ENCODE measurements at regions not wholly inside any gene's neighbourhood (a gene's known extent, or its start where the extent isn't known, plus 50 kb on each side); places are given as distances from the start of the nearest gene placed in this dataset.

GRCh38 chr18:30623401-30624065 is 419.0 kb downstream of the DSC3 start:
- no peaks in the 10 kb centered on the region for H3K79me2 ChIP-seq
- H4K20me1 ChIP-seq (ENCODE audit: insufficient read depth, poor library complexity, severe bottlenecking) = no peaks in the 10 kb centered on the region
- no peaks in the 10 kb centered on the region for H3K36me3 ChIP-seq (replicated peaks; ENCODE audit: insufficient read depth, low read depth)
- 79% methylated on average over 5 of the region's 5 CpGs for WGBS (ENCODE audit: low lambda C conversion rate, missing lambda C conversion rate)
- no peaks in the 10 kb centered on the region for H3K4me1 ChIP-seq (ENCODE audit: insufficient read depth)
- no peak overlapping the region for H3K4me2 ChIP-seq
- DNase-seq (ENCODE audit: low spot score) = no peak
- no peak overlapping the region for H3K27ac ChIP-seq
- no peak overlapping the region for H3K4me3 ChIP-seq
- no peaks in the 10 kb centered on the region for H3K9me3 ChIP-seq (ENCODE audit: low read depth)
- H3K9me2 ChIP-seq (replicated peaks; ENCODE audit: insufficient read depth) = no peaks in the 10 kb centered on the region
- H2AFZ ChIP-seq = no peak overlapping the region
- TF ChIP-seq CTCF (IDR thresholded peaks at IDR 0.05; ENCODE audit: poor library complexity) (no peak), EZH2phosphoT487 (IDR thresholded peaks at IDR 0.05; ENCODE audit: low read depth, severe bottlenecking, unreplicated experiment) (no peak), EZH2 (IDR thresholded peaks at IDR 0.05; ENCODE audit: borderline replicate concordance) (no peak)
- H3K27me3 ChIP-seq = no peaks in the 10 kb centered on the region

GRCh38 chr18:30622635-30623034 is 419.9 kb downstream of the DSC3 start:
- DNase-seq (ENCODE audit: low spot score) = no peak
- Histone ChIP-seq H3K4me2 (no peak overlapping the region), H4K20me1 (ENCODE audit: insufficient read depth, poor library complexity, severe bottlenecking) (no peaks in the 10 kb centered on the region), H2AFZ (no peak overlapping the region), H3K4me1 (ENCODE audit: insufficient read depth) (no peaks in the 10 kb centered on the region), H3K4me3 (no peak overlapping the region), H3K9me3 (ENCODE audit: low read depth) (no peaks in the 10 kb centered on the region), H3K36me3 (replicated peaks; ENCODE audit: insufficient read depth, low read depth) (no peaks in the 10 kb centered on the region), H3K27ac (no peak overlapping the region), H3K79me2 (no peaks in the 10 kb centered on the region), H3K27me3 (no peaks in the 10 kb centered on the region), H3K9me2 (replicated peaks; ENCODE audit: insufficient read depth) (no peaks in the 10 kb centered on the region)
- WGBS (ENCODE audit: low lambda C conversion rate, missing lambda C conversion rate) = 68% methylated on average over 6 of the region's 6 CpGs
- TF ChIP-seq EZH2phosphoT487 (IDR thresholded peaks at IDR 0.05; ENCODE audit: low read depth, severe bottlenecking, unreplicated experiment) = no peak
- no peak for TF ChIP-seq EZH2 (IDR thresholded peaks at IDR 0.05; ENCODE audit: borderline replicate concordance)
- TF ChIP-seq CTCF (IDR thresholded peaks at IDR 0.05; ENCODE audit: poor library complexity) = no peak

GRCh38 chr18:30622104-30622503 is 420.4 kb downstream of the DSC3 start:
- Histone ChIP-seq H3K79me2 (no peaks in the 10 kb centered on the region), H3K36me3 (replicated peaks; ENCODE audit: insufficient read depth, low read depth) (no peaks in the 10 kb centered on the region), H4K20me1 (ENCODE audit: insufficient read depth, poor library complexity, severe bottlenecking) (no peaks in the 10 kb centered on the region), H3K9me3 (ENCODE audit: low read depth) (no peaks in the 10 kb centered on the region), H3K4me2 (no peak overlapping the region), H3K9me2 (replicated peaks; ENCODE audit: insufficient read depth) (no peaks in the 10 kb centered on the region), H3K27me3 (no peaks in the 10 kb centered on the region), H3K4me3 (no peak overlapping the region), H2AFZ (no peak overlapping the region), H3K4me1 (ENCODE audit: insufficient read depth) (no peaks in the 10 kb centered on the region), H3K27ac (no peak overlapping the region)
- no peak for DNase-seq (ENCODE audit: low spot score)
- 91% methylated on average over 3 of the region's 3 CpGs for WGBS (ENCODE audit: low lambda C conversion rate, missing lambda C conversion rate)
- TF ChIP-seq CTCF (IDR thresholded peaks at IDR 0.05; ENCODE audit: poor library complexity) (no peak), EZH2phosphoT487 (IDR thresholded peaks at IDR 0.05; ENCODE audit: low read depth, severe bottlenecking, unreplicated experiment) (no peak)

Measured in hepatocyte (in vitro differentiated cells).